Smooth muscle cell (in vitro differentiated cells): ENCODE measurements at regions not wholly inside any gene's neighbourhood (a gene's known extent, or its start where the extent isn't known, plus 50 kb on each side); places are given as distances from the start of the nearest gene placed in this dataset.

Experiments used
- DNase-seq: peaks from one replicate; lab custom pipeline; 2025; ENCODE audit not compliant: unreplicated experiment; lab: John Stamatoyannopoulos, UW
- H2AFZ ChIP-seq: fragments of 200-600 bp; sonication (generic); 2 replicates; pipeline ENCODE4 v1.6.0; 2016; ENCODE audit warnings: antibody characterized with exemption, low read depth, mild to moderate bottlenecking
- H3F3A ChIP-seq: fragments of 200-600 bp; sonication (generic); 2 replicates; pipeline ENCODE4 v1.6.0; 2017; ENCODE audit warnings: antibody characterized with exemption, low read depth
- H3K27ac ChIP-seq: fragments of 200-600 bp; sonication (generic); 2 replicates; pipeline ENCODE4 v1.5.1; 2016; ENCODE audit warnings: low read depth, mild to moderate bottlenecking
- H3K27me3 ChIP-seq: fragments of 200-600 bp; sonication (generic); 2 replicates; pipeline ENCODE4 v1.6.1; 2016; ENCODE audit warnings: low read depth, mild to moderate bottlenecking
- H3K36me3 ChIP-seq: fragments of 200-600 bp; sonication (generic); 2 replicates; pipeline ENCODE4 v1.5.1; 2016; ENCODE audit warnings: low read depth
- H3K4me1 ChIP-seq: fragments of 200-600 bp; sonication (generic); 2 replicates; pipeline ENCODE4 v1.5.1; 2016; ENCODE audit warnings: low read depth
- H3K4me2 ChIP-seq: fragments of 200-600 bp; sonication (generic); 2 replicates; pipeline ENCODE4 v1.6.0; 2016; ENCODE audit warnings: mild to moderate bottlenecking
- H3K4me3 ChIP-seq: fragments of 200-600 bp; sonication (generic); 2 replicates; pipeline ENCODE4 v1.5.1; 2016; ENCODE audit warnings: mild to moderate bottlenecking
- H3K79me2 ChIP-seq: fragments of 200-600 bp; sonication (generic); 2 replicates; pipeline ENCODE4 v1.6.0; 2016; ENCODE audit warnings: low read depth, mild to moderate bottlenecking
- H3K9ac ChIP-seq: fragments of 200-600 bp; sonication (generic); 2 replicates; pipeline ENCODE4 v1.6.0; 2016; ENCODE audit warnings: low read depth
- H3K9me3 ChIP-seq: fragments of 200-600 bp; sonication (generic); replicated peaks from 2 replicates; pipeline ENCODE4 v1.5.1; 2016; ENCODE audit warnings: low read depth
- H4K20me1 ChIP-seq: fragments of 200-600 bp; sonication (generic); 2 replicates; pipeline ENCODE4 v1.6.0; 2016; ENCODE audit warnings: low read depth
- CTCF ChIP-seq: fragments of 200-600 bp; sonication (generic); IDR thresholded peaks from 2 replicates; pipeline ENCODE4 v1.5.1; 2017; ENCODE audit warnings: borderline replicate concordance, mild to moderate bottlenecking, antibody characterized with exemption; ENCODE audit not compliant: insufficient read depth, poor library complexity, severe bottlenecking
- WGBS: methylation state at CpG from one replicate; pipeline ENCODE4 v1.1.7; 2016; ENCODE audit warnings: low lambda C conversion rate; 5-methylcytosine and 5-hydroxymethylcytosine counted together

- no peak overlapping the region for H3K4me2 ChIP-seq
- H3K36me3 ChIP-seq, result no peaks in the 10 kb centered on the region
- H3K4me3 ChIP-seq, result no peak overlapping the region
- DNase-seq, result no peak
- no peaks in the 10 kb centered on the region for H3K9me3 ChIP-seq
- no peaks in the 10 kb centered on the region for H3K4me1 ChIP-seq
- no peak overlapping the region for H2AFZ ChIP-seq
- no peaks in the 10 kb centered on the region for H3K79me2 ChIP-seq
- no peak overlapping the region for H3K9ac ChIP-seq
- H3F3A ChIP-seq, result no peaks in the 10 kb centered on the region
- H3K27ac ChIP-seq, result no peak overlapping the region
- no peak for TF ChIP-seq CTCF
- H3K27me3 ChIP-seq, result no peaks in the 10 kb centered on the region
- H4K20me1 ChIP-seq, result no peaks in the 10 kb centered on the region
These were observed 400.7 kb upstream of the AGTR1 start for GRCh38 chr3:148297013-148297412.

GRCh38 chr3:148307443-148307843, 390.3 kb upstream of the AGTR1 start:
- Histone ChIP-seq H3K36me3 (no peaks in the 10 kb centered on the region), H3K27ac (no peak overlapping the region), H3K4me2 (no peak overlapping the region), H3F3A (no peaks in the 10 kb centered on the region), H3K79me2 (no peaks in the 10 kb centered on the region), H3K4me3 (no peak overlapping the region), H3K4me1 (no peaks in the 10 kb centered on the region), H3K27me3 (no peaks in the 10 kb centered on the region), H3K9ac (no peak overlapping the region), H3K9me3 (no peaks in the 10 kb centered on the region), H4K20me1 (no peaks in the 10 kb centered on the region), H2AFZ (no peak overlapping the region)
- WGBS, result 86% methylated on average over 2 of the region's 2 CpGs
- no peak for DNase-seq
- TF ChIP-seq CTCF, result no peak

DNA sequence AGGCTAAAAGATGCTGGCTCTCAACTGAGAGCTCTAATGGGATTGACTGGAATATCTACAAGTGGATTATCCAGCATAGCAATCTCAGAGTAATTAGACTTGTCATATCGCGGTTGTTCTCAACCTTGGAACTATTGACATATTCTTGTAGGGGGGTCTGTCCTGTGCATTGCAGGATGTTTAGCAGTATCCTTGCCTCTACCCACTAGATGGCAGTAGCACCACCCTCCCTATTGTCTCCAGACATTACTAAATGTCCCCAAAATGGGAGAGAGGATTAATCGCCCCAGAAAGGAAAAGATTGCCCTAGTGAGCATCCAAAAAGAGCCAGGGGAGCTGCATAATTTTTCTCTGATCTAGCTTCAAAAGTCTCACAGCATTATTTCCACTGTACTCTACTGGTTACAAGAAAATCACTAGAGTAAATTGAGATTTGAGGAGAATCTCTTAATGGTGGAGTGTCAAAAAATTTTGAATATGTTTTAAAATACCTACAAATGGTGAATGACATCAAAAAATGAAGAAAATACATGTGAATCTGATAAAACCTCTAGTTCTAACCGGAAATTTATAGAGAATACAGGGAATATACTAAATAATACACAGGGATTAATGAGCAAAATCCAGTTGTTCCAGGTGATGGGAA, 388.2 kb upstream of the AGTR1 start:
- H2AFZ ChIP-seq, result no peak overlapping the region
- H3K36me3 ChIP-seq, result no peaks in the 10 kb centered on the region
- no peak overlapping the region for H3K4me3 ChIP-seq
- no peaks in the 10 kb centered on the region for H4K20me1 ChIP-seq
- 38% methylated on average over 4 of the region's 4 CpGs for WGBS
- H3K27ac ChIP-seq, result no peak overlapping the region
- H3K27me3 ChIP-seq, result no peaks in the 10 kb centered on the region
- no peak overlapping the region for H3K4me2 ChIP-seq
- no peaks in the 10 kb centered on the region for H3F3A ChIP-seq
- no peak overlapping the region for H3K9ac ChIP-seq
- no peaks in the 10 kb centered on the region for H3K9me3 ChIP-seq
- TF ChIP-seq CTCF, result peak; percentile 68
- H3K79me2 ChIP-seq, result no peaks in the 10 kb centered on the region
- DNase-seq, result no peak
- H3K4me1 ChIP-seq, result no peaks in the 10 kb centered on the region

DNA sequence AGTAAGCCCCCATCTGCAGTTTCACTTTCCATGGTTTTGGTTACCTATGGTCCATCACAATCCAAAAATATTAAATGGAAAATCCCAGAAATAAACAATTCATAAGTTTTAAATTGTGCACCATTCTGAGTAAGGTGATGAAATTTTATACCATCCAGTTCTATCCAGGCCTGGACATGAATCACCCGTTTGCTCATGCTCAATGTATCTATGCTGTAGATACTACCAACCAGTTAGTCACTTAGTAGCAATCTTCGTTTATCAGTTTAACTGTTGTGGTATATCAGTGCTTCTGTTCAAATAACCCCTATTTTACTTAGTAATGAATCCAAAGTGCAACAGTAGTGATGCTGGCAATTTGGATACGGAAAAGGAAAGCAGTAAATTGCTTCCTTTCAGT, 381.9 kb upstream of the AGTR1 start:
- Histone ChIP-seq H3F3A (peaks cover 4% of the 10 kb centered on the region), H3K4me1 (no peaks in the 10 kb centered on the region), H3K9me3 (no peaks in the 10 kb centered on the region), H3K4me2 (no peak overlapping the region), H4K20me1 (no peaks in the 10 kb centered on the region), H3K36me3 (no peaks in the 10 kb centered on the region), H3K4me3 (no peak overlapping the region), H3K27me3 (no peaks in the 10 kb centered on the region), H2AFZ (no peak overlapping the region), H3K9ac (no peak overlapping the region), H3K79me2 (no peaks in the 10 kb centered on the region), H3K27ac (no peak overlapping the region)
- DNase-seq, result no peak
- no peak for TF ChIP-seq CTCF
- 78% methylated on average over 3 of the region's 3 CpGs for WGBS
